ENCODE measurements at regions not wholly inside any gene's neighbourhood (a gene's known extent, or its start where the extent isn't known, plus 50 kb on each side); places are given as distances from the start of the nearest gene placed in this dataset.

GRCh38 chr12:23458640-23459039 is 490.8 kb downstream of the SOX5 start:
- H3K4me3 ChIP-seq (ENCODE audit: low read depth, low read length) = no peak overlapping the region
- no peak for TF ChIP-seq CTCF (IDR thresholded peaks at IDR 0.05; ENCODE audit: borderline replicate concordance, insufficient read depth, low read depth, low read length)

- no peak for TF ChIP-seq CTCF (IDR thresholded peaks at IDR 0.05; ENCODE audit: borderline replicate concordance, insufficient read depth, low read depth, low read length)
- H3K4me3 ChIP-seq (ENCODE audit: low read depth, low read length) = no peak overlapping the region
Measured at GRCh38 chr12:23462546-23462945, 486.9 kb downstream of the SOX5 start.

- TF ChIP-seq CTCF (IDR thresholded peaks at IDR 0.05; ENCODE audit: borderline replicate concordance, insufficient read depth, low read depth, low read length) = no peak
- H3K4me3 ChIP-seq (ENCODE audit: low read depth, low read length) = no peak overlapping the region
Measured at GRCh38 chr12:23463172-23463571, 486.3 kb downstream of the SOX5 start.

- H3K4me3 ChIP-seq (ENCODE audit: low read depth, low read length) = no peak overlapping the region
- no peak for TF ChIP-seq CTCF (IDR thresholded peaks at IDR 0.05; ENCODE audit: borderline replicate concordance, insufficient read depth, low read depth, low read length)
Measured at GRCh38 chr12:23464241-23464812, 485.1 kb downstream of the SOX5 start.

- no peak for TF ChIP-seq CTCF (IDR thresholded peaks at IDR 0.05; ENCODE audit: borderline replicate concordance, insufficient read depth, low read depth, low read length)
- H3K4me3 ChIP-seq (ENCODE audit: low read depth, low read length) = no peak overlapping the region
Measured at GRCh38 chr12:23472329-23472971, 477.0 kb downstream of the SOX5 start.

GRCh38 chr12:23473071-23473470 is 476.4 kb downstream of the SOX5 start:
- TF ChIP-seq CTCF (IDR thresholded peaks at IDR 0.05; ENCODE audit: borderline replicate concordance, insufficient read depth, low read depth, low read length) = no peak

GRCh38 chr12:23474438-23474976 is 475.0 kb downstream of the SOX5 start:
- H3K4me3 ChIP-seq (ENCODE audit: low read depth, low read length) = no peak overlapping the region
- no peak for TF ChIP-seq CTCF (IDR thresholded peaks at IDR 0.05; ENCODE audit: borderline replicate concordance, insufficient read depth, low read depth, low read length)

More at GRCh38 chr12:23473071-23473470, 476.4 kb downstream of the SOX5 start:
- H3K4me3 ChIP-seq (ENCODE audit: low read depth, low read length) = no peak overlapping the region
